Endothelial cell (in vitro differentiated cells): ENCODE measurements at regions not wholly inside any gene's neighbourhood (a gene's known extent, or its start where the extent isn't known, plus 50 kb on each side); places are given as distances from the start of the nearest gene placed in this dataset.
A peak's percentile ranks its signal among the peaks of the same experiment; 100 is the strongest.

Source experiments
- DNase-seq: peaks from one replicate; pipeline ENCODE4 v3.0.0; 2021; ENCODE audit warnings: low spot score
- H3K27ac Mint-ChIP-seq: one replicate; pipeline ENCODE4 v1.8.0; 2021; ENCODE audit warnings: mixed read lengths, inconsistent platforms; ENCODE audit not compliant: unreplicated experiment
- H3K27me3 Mint-ChIP-seq: one replicate; pipeline ENCODE4 v1.8.0; 2021; ENCODE audit warnings: mild to moderate bottlenecking, moderate library complexity, mixed read lengths, inconsistent platforms; ENCODE audit not compliant: unreplicated experiment
- H3K36me3 Mint-ChIP-seq: one replicate; pipeline ENCODE4 v1.8.0; 2021; ENCODE audit warnings: mild to moderate bottlenecking, low read depth, mixed read lengths, inconsistent platforms; ENCODE audit not compliant: unreplicated experiment
- H3K4me1 Mint-ChIP-seq: one replicate; pipeline ENCODE4 v1.8.0; 2021; ENCODE audit warnings: mild to moderate bottlenecking, mixed read lengths, inconsistent platforms; ENCODE audit not compliant: unreplicated experiment
- H3K4me3 Mint-ChIP-seq: one replicate; pipeline ENCODE4 v1.8.0; 2021; ENCODE audit warnings: mild to moderate bottlenecking, mixed read lengths, inconsistent platforms; ENCODE audit not compliant: unreplicated experiment
- H3K9me3 Mint-ChIP-seq: one replicate; pipeline ENCODE4 v1.8.0; 2021; ENCODE audit warnings: mixed read lengths, inconsistent platforms; ENCODE audit not compliant: unreplicated experiment
- TF ChIP-seq, protein P1 (sequence below): fragments of 200-600 bp; sonication (generic); IDR thresholded peaks from one replicate; pipeline ENCODE4 v1.5.0; 2021; ENCODE audit warnings: antibody characterized with exemption; ENCODE audit not compliant: unreplicated experiment

DNA sequence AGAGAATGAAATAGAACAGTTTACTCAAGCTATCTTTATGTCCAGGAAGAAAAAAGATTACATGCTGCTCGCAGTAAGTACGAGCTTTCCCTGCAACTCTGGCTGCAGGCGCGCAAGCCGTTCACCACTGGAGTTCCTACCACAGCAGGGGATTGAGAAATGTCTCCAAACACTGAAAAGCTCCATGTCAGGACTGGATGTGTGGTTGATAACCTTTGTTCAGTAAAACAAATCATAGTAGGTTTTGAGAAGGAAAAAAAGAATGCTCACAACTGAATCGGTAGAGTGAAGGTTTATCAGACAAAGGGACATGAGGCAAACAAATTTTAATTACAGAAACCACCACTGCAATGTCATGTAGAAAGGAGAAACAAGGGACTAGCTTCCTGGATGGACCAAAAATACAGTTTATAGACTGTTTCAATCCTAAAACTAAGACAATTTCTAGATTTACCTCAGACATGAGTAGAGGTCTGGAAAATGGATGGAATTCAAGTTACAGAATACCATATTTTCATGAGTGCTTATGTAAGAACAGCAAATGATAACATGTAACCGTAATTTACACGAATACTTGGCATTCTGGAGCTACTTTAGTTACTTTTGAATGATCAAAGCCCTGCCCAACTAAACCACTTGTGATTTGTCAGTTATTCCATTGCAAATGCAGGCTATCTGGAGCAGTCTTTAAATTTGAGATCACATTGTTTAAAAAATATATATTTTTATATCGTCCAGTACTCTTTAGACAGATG is 471.1 kb downstream of the SHQ1 start:
- Mint-ChIP-seq H3K36me3 (peaks cover 21% of the 10 kb centered on the region), H3K27ac (no peak overlapping the region), H3K4me3 (no peak overlapping the region), H3K4me1 (peaks cover 44% of the 10 kb centered on the region), H3K9me3 (no peaks in the 10 kb centered on the region), H3K27me3 (peaks cover 2% of the 10 kb centered on the region)
- no peak for DNase-seq
- TF ChIP-seq, protein P1, sequence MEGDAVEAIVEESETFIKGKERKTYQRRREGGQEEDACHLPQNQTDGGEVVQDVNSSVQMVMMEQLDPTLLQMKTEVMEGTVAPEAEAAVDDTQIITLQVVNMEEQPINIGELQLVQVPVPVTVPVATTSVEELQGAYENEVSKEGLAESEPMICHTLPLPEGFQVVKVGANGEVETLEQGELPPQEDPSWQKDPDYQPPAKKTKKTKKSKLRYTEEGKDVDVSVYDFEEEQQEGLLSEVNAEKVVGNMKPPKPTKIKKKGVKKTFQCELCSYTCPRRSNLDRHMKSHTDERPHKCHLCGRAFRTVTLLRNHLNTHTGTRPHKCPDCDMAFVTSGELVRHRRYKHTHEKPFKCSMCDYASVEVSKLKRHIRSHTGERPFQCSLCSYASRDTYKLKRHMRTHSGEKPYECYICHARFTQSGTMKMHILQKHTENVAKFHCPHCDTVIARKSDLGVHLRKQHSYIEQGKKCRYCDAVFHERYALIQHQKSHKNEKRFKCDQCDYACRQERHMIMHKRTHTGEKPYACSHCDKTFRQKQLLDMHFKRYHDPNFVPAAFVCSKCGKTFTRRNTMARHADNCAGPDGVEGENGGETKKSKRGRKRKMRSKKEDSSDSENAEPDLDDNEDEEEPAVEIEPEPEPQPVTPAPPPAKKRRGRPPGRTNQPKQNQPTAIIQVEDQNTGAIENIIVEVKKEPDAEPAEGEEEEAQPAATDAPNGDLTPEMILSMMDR = no peak

GRCh38 chr3:72375237-72376076 is 472.8 kb downstream of the SHQ1 start:
- Mint-ChIP-seq H3K4me3 (no peak overlapping the region), H3K27ac (no peak overlapping the region), H3K27me3 (peaks cover 2% of the 10 kb centered on the region), H3K36me3 (peaks cover 21% of the 10 kb centered on the region), H3K4me1 (peaks cover 30% of the 10 kb centered on the region), H3K9me3 (no peaks in the 10 kb centered on the region)
- DNase-seq = no peak
- TF ChIP-seq, protein P1 = no peak

DNA sequence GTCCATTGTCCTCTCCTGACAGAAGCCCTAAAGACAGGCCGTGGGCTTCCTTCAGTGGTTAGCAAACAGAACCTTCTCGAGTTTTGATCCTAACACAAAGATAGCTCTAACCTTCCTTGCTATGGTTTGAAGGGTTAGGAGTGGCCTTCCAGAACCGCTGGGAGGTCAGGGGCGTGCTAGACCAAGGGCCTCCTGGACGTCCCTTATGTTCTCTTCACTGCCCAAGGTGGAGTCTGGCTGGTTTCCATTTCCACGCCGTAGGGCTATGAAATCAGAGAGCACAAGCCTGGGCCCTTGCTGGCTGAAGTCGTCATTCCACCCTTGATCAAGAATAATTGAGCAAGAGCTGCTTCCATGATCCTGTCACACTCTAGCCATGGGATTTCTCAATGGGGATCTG is 475.1 kb downstream of the SHQ1 start:
- H3K4me1 Mint-ChIP-seq = peaks cover 27% of the 10 kb centered on the region
- H3K9me3 Mint-ChIP-seq = no peaks in the 10 kb centered on the region
- TF ChIP-seq, protein P1 = no peak
- no peak for DNase-seq
- H3K27ac Mint-ChIP-seq = no peak overlapping the region
- peaks cover 2% of the 10 kb centered on the region for H3K27me3 Mint-ChIP-seq
- H3K36me3 Mint-ChIP-seq = peaks cover 12% of the 10 kb centered on the region
- H3K4me3 Mint-ChIP-seq = no peak overlapping the region

DNA sequence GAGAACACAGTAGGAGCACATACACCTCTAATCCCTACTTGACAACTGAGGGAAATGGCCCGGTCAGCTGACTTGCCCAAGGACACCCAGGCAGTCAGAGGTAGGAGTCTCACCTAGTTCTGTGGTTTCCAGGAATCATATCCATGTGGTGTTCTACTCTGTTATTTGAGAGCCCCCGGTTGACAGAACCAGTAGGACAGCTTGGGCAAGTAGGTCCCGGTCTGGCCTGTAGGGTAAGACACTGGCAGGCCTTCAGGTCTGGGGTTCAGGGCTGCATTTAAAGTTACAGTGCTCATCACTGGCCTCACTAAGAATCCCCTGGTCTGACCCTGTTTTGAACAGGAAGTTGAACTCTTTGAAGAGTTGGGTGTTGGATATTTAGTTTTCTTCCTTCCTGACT is 476.1 kb downstream of the SHQ1 start:
- Mint-ChIP-seq H3K9me3 (no peaks in the 10 kb centered on the region), H3K36me3 (peaks cover 12% of the 10 kb centered on the region), H3K27ac (peak overlapping the region; percentile 52), H3K4me3 (no peak overlapping the region), H3K27me3 (peaks cover 2% of the 10 kb centered on the region), H3K4me1 (peaks cover 27% of the 10 kb centered on the region)
- TF ChIP-seq, protein P1 = no peak
- no peak for DNase-seq

- Mint-ChIP-seq H3K4me3 (no peak overlapping the region), H3K27me3 (peaks cover 2% of the 10 kb centered on the region), H3K36me3 (peaks cover 9% of the 10 kb centered on the region), H3K4me1 (peaks cover 25% of the 10 kb centered on the region), H3K27ac (no peak overlapping the region), H3K9me3 (no peaks in the 10 kb centered on the region)
- no peak for DNase-seq
- TF ChIP-seq, protein P1 = no peak
Observed at GRCh38 chr3:72371431-72371830, 476.8 kb downstream of the SHQ1 start.
